Erythroblast (primary cell): ENCODE measurements at regions not wholly inside any gene's neighbourhood (a gene's known extent, or its start where the extent isn't known, plus 50 kb on each side); places are given as distances from the start of the nearest gene placed in this dataset.
"Not testable (repeated sequence)": the region's sequence is repeated elsewhere in the genome, so short reads cannot be mapped to it uniquely, and the experiment has no call there.

Experiments
- DNase-seq, 2 experiments: peaks; one replicate each; lab custom pipeline; 2025; lab: John Stamatoyannopoulos, UW
- GATA1 ChIP-seq: IDR thresholded peaks from 2 replicates; pipeline ENCODE4 v1.6.1; 2011; ENCODE audit warnings: low read depth, mild to moderate bottlenecking, control low read depth, low read length, moderate library complexity
- POLR2A ChIP-seq: IDR thresholded peaks from 2 replicates; pipeline ENCODE4 v1.6.1; 2011; ENCODE audit warnings: mild to moderate bottlenecking, low read length

GRCh38 chr1:196160066-196160795, 448.0 kb downstream of the KCNT2 start:
- DNase-seq = no peak

DNA sequence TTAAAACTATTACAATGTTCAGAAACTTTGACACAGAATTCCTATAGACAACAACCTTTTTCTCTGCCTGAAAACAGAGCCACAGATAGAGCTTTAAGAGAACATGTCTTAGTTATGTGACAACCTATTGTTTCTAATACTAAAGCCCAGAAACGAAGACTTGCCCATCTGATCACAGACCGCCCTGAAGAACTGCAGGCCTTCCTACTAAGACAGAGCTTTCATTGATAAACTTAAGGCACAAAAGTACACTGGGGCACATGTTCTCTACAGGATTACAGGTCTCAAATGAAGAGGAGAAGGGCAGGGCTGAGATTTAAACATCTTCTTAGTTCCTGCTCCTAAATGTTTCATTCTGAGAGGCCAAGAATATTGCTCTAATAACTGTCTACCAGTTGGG, 452.7 kb downstream of the KCNT2 start:
- no peak for TF ChIP-seq GATA1
- no peak for TF ChIP-seq POLR2A
- DNase-seq = no peak

More at GRCh38 chr1:196160066-196160795, 448.0 kb downstream of the KCNT2 start:
- TF ChIP-seq POLR2A (no peak), GATA1 (no peak)

- no peak for TF ChIP-seq POLR2A
- TF ChIP-seq GATA1 = no peak
- DNase-seq = no peak
Observed at GRCh38 chr1:196152975-196153374, 455.3 kb downstream of the KCNT2 start.

DNA sequence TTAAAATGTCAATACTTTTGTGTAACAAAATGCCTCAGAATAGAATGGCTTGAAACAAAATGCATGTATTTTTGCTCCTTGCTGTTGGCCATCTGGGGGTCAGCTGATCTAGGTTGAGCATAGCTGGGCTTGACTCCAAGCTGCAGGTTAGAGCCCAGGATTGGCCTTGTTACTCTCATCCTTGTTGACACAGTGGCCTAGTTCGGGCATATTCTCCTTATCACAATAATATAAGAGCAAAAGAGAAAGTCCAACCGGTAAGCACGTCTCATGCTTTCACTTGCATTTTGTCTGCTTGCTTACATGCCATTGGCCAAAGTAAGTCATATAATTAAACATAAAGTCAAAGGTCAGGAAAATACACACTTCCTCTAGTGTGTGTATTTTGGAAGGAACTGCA, 456.2 kb downstream of the KCNT2 start:
- TF ChIP-seq POLR2A (no peak), GATA1 (no peak)
- DNase-seq = no peak

DNA sequence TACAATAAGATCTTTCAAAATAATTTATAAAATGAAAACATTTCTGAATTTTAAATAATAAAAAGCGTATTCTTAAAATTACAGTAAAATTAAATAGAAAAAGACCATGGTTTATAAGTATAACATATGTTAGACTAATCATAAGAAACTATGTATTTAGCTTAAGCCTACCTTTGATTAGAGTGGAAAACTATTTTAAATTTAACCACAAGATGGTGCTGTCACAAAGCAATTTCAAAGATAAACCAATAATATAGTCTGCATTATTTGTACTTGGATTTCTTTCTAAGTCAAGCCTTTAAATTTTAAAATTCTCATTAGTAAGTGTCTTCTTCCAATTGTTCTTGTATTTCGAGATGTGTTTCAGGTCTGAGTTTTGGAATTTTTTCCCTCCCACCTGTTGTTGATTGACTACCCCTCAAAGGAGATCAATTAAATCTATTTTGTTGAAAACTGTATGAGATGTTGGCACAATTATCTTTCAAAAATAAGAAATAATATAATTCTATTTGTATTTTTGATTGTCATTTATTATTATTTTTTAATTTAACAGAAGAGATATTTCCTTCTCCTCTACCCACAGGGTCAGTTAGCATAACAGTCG, 459.8 kb downstream of the KCNT2 start:
- DNase-seq = peak; percentile 30 to 60
- TF ChIP-seq GATA1 (no peak), POLR2A (no peak)

- no peak for TF ChIP-seq GATA1
- no peak for TF ChIP-seq POLR2A
- DNase-seq = no peak
Observed at GRCh38 chr1:196147530-196147929, 460.7 kb downstream of the KCNT2 start.

GRCh38 chr1:196145151-196145550, 463.1 kb downstream of the KCNT2 start:
- DNase-seq = not testable (repeated sequence)

DNA sequence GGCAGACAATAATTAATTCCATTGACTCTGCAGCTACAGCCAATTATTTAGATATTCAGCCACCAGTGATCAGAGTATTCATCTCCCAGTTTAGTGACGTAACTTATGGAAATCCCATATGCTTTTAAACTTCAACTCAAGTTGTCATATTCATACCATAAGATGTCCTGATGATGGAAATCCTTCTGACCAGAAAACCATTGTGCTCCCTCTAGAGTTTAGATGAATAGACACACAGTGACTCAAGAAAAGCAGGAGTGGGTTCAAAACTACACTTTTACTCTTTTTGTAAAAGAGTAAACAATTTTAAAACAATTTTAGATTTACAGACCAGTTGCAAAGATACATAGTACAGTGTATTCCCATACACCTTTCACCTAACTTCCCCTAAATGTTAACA, 463.7 kb downstream of the KCNT2 start:
- TF ChIP-seq GATA1 (no peak), POLR2A (no peak)
- DNase-seq = no peak

DNA sequence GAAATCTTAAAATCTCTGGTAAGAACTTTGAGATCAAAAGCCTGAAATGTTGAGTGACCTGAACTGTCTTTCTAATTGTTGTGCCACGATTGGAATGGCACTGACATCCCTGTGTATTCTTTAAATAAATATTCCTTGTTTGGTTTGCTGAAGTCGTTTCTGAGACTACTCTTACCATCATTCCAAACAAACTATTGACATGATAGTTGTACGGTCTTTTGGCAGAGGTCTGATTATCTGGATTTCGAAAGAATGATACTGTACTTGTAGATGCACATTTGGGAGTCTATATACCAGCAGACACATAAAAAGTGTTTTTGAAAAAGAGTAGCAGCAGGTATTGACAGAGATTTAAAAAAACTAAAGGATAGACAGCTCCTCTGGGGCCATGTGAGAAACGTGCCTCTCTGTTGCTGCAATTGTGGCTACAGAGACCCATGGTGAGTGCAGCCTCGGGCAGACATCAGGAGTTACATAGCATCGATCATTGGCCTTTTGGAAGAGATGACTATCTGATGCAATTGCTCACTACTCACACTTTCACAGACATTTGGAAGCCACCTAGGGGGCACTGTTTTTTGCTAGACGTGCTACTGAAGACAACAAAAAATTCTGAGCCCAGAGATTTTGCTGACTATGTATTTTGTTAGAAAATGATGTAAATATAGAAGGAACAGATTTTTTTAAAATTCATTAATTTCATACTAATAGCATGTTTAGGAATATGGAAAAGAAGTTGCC, 464.5 kb downstream of the KCNT2 start:
- TF ChIP-seq POLR2A (no peak), GATA1 (no peak)
- DNase-seq = no peak

DNA sequence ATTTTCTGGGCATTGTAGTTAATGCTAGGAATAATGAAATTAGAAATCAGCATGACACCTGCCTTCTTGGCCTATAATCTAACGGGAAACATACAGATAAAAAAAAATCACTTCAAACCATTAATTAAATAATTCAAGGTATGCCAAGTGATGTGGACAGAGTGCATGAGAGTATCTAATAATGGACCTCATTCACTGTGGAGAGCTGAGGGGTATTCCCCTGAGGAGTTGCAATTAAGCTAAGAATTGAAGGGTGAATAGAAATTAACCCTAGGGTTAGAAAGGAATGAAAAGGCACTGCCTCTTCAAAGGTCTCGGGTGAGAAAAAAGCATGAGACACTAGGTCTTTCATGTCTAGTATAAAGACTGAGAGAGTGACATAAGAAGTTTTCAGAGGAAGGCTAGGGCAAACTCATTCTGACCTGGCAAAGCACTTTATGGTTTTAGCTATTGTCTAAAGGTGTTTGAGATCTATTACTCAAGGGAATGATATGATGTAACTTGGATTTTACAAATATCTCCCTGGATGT, 466.1 kb downstream of the KCNT2 start:
- no peak for DNase-seq
- TF ChIP-seq POLR2A (no peak), GATA1 (no peak)

DNA sequence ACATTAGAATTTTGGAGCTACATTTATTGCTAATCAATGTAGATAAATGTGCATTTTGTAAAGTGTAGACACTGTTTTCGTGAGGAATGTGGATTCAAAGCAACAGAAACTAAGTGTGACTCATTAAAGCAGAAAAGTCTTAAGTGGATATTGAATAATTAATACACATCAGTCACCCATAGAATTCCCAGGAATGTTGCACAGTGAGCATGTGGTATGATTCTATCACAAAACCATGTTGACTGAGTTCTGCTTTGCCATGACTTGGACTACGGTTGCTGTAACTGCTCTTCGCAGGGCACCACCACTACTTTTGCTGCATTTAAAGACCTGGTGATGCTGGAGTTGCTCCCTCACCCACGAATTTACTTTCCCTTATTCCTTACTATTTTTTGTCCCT, 471.8 kb downstream of the KCNT2 start:
- no peak for DNase-seq
- no peak for TF ChIP-seq POLR2A
- no peak for TF ChIP-seq GATA1

- DNase-seq = no peak
- no peak for TF ChIP-seq POLR2A
- no peak for TF ChIP-seq GATA1
Observed at GRCh38 chr1:196131691-196132090, 476.5 kb downstream of the KCNT2 start.

- DNase-seq = no peak
- TF ChIP-seq POLR2A = no peak
- no peak for TF ChIP-seq GATA1
Observed at GRCh38 chr1:196128835-196129234, 479.4 kb downstream of the KCNT2 start.

GRCh38 chr1:196121181-196121580, 487.1 kb downstream of the KCNT2 start:
- TF ChIP-seq GATA1 (no peak), POLR2A (no peak)
- DNase-seq = no peak

GRCh38 chr1:196115646-196116045, 492.6 kb downstream of the KCNT2 start:
- TF ChIP-seq GATA1 (no peak), POLR2A (no peak)

More at GRCh38 chr1:196115646-196116045, 492.6 kb downstream of the KCNT2 start:
- peak; percentile 8 to 25 for DNase-seq
